ENCODE measurements at regions not wholly inside any gene's neighbourhood (a gene's known extent, or its start where the extent isn't known, plus 50 kb on each side); places are given as distances from the start of the nearest gene placed in this dataset.

DNA sequence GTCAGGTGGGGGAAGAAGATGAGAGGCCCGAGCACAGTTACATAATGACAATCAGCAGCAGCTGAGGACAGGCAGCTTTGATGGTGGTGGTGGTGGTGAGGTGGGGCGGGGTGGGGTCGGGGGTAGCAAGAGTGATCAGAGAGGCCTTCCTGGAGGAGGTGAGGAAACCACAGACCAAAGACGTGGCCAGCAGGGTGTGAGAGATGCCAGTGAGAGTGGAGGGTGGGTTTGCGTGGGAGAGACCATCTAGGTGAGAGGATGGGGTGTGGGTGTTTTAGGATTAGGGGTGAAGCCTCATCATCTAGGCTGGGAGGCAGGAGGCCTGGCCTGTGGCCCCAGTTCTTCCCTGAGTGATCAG, 76.0 kb upstream of the TOX2 start:
- no peak for ATAC-seq (ENCODE audit: low FRiP score in 2 of 2)
- 71 to 76% methylated on average over 5 of the region's 5 CpGs for WGBS, 2 donors

DNA sequence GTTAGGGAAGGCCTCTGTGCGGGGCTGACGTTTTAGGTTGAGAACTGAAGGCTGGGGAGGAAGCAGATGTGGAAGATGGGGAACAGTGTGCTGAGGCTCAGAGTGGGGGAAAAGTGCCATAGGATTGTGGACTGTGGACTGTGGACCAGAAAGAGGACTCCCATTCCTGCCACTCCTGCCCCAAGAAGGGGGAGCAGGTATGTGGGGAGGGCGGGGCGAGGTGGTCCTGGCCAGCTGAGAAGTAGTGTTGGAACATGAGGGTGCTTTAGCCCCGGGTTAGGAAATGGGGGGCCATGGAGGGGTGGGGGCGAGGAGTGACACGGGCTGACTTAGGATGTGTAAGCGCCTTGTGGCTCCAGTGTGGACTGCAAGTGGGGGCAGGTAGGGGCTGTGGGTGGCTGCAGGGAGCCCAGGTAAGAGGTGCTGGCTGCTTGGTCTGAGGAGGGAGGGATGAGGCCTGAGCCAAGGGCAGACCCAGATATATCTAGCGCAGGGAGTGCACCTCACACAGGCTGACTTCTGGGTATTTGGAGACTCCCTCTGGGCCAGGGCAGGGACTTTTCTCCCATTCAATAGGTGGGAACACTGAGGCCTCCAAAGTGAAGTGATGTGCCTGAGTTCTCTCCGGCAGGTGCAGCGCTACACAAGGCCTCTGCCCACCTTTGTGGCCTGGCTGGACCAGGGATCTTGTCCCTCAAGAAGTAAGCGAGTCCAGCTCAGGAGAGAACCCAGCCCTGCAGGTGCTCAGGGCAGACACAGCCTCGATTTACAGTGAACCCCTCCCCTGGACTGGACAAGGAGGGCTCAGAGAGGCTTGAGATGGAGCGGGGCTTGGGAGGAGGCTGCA, 76.6 kb upstream of the TOX2 start:
- ATAC-seq (ENCODE audit: low FRiP score in 2 of 2) (peak in 1 of 2 donors; percentile 24), DNase-seq (no peak)
- WGBS, 2 donors: 84 to 89% methylated on average over 13 to 14 of the region's 14 CpGs
- Histone ChIP-seq H3K27me3 (no peaks in the 10 kb centered on the region), H3K4me3 (no peak overlapping the region), H3K27ac (no peak overlapping the region), H3K4me1 (no peaks in the 10 kb centered on the region), H3K9me3 (no peaks in the 10 kb centered on the region), H3K36me3 (no peaks in the 10 kb centered on the region)
- TF ChIP-seq POLR2A (IDR thresholded peaks at IDR 0.05) (no peak), EP300 (IDR thresholded peaks at IDR 0.05) (no peak), POLR2AphosphoS5 (IDR thresholded peaks at IDR 0.05) (no peak)
- TF ChIP-seq, protein P1, sequence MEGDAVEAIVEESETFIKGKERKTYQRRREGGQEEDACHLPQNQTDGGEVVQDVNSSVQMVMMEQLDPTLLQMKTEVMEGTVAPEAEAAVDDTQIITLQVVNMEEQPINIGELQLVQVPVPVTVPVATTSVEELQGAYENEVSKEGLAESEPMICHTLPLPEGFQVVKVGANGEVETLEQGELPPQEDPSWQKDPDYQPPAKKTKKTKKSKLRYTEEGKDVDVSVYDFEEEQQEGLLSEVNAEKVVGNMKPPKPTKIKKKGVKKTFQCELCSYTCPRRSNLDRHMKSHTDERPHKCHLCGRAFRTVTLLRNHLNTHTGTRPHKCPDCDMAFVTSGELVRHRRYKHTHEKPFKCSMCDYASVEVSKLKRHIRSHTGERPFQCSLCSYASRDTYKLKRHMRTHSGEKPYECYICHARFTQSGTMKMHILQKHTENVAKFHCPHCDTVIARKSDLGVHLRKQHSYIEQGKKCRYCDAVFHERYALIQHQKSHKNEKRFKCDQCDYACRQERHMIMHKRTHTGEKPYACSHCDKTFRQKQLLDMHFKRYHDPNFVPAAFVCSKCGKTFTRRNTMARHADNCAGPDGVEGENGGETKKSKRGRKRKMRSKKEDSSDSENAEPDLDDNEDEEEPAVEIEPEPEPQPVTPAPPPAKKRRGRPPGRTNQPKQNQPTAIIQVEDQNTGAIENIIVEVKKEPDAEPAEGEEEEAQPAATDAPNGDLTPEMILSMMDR (IDR thresholded peaks at IDR 0.05): no peak

More for the DNA sequence above, 76.0 kb upstream of the TOX2 start:
- no peaks in the 10 kb centered on the region for H3K36me3 ChIP-seq
- H3K4me3 ChIP-seq: no peak overlapping the region
- H3K9me3 ChIP-seq: no peaks in the 10 kb centered on the region
- no peak overlapping the region for H3K27ac ChIP-seq
- TF ChIP-seq POLR2A (IDR thresholded peaks at IDR 0.05) (no peak), EP300 (IDR thresholded peaks at IDR 0.05) (no peak), POLR2AphosphoS5 (IDR thresholded peaks at IDR 0.05) (no peak)
- TF ChIP-seq, protein P1 (IDR thresholded peaks at IDR 0.05): no peak
- H3K4me1 ChIP-seq: no peaks in the 10 kb centered on the region
- DNase-seq: no peak
- no peaks in the 10 kb centered on the region for H3K27me3 ChIP-seq

DNA sequence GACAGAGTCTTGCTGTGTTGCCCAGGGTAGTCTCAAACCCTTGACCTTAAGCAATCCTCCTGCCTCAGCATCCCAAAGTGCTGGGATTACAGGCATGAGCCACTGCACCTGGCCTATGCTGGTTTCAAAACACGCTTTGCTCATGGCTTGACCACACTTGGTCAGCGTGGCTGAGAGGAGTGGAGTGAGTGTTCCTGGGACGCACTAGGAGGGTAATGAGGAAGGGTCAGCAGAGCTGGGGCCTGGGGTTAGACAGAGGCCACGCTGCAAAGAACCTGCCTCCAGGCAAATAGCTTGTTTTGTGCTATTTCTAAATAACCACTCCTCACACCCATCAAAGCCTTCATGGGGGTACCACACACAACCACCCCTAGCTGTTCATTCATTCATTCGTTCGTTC, 77.9 kb upstream of the TOX2 start:
- ATAC-seq (ENCODE audit: low FRiP score in 2 of 2) (no peak), DNase-seq (no peak)
- Histone ChIP-seq H3K27me3 (no peaks in the 10 kb centered on the region), H3K27ac (no peak overlapping the region), H3K36me3 (no peaks in the 10 kb centered on the region), H3K4me3 (no peak overlapping the region), H3K4me1 (no peaks in the 10 kb centered on the region), H3K9me3 (no peaks in the 10 kb centered on the region)
- no peak for TF ChIP-seq EP300 (IDR thresholded peaks at IDR 0.05)
- TF ChIP-seq POLR2A (IDR thresholded peaks at IDR 0.05): no peak
- TF ChIP-seq, protein P1 (IDR thresholded peaks at IDR 0.05): no peak
- TF ChIP-seq POLR2AphosphoS5 (IDR thresholded peaks at IDR 0.05): no peak
- 92 to 93% methylated on average over 4 to 6 of the region's 6 CpGs for WGBS, 2 donors

- no peak for ATAC-seq (ENCODE audit: low FRiP score in 2 of 2)
- DNase-seq: no peak
- TF ChIP-seq POLR2A (IDR thresholded peaks at IDR 0.05) (no peak), EP300 (IDR thresholded peaks at IDR 0.05) (no peak), POLR2AphosphoS5 (IDR thresholded peaks at IDR 0.05) (no peak)
- TF ChIP-seq, protein P1 (IDR thresholded peaks at IDR 0.05): no peak
- no peaks in the 10 kb centered on the region for H3K4me1 ChIP-seq
- H3K27ac ChIP-seq: no peak overlapping the region
- H3K27me3 ChIP-seq: no peaks in the 10 kb centered on the region
- 84 to 92% methylated on average over 8 of the region's 8 CpGs for WGBS, 2 donors
- H3K4me3 ChIP-seq: no peak overlapping the region
- H3K36me3 ChIP-seq: no peaks in the 10 kb centered on the region
- H3K9me3 ChIP-seq: peaks cover 0 to 4% (median 0%) of the 10 kb centered on the region in 4 donors
Measured at GRCh38 chr20:43835944-43836508, 78.6 kb upstream of the TOX2 start.

Data from upper lobe of left lung (tissue), 6 donors.